ENCODE measurements at regions not wholly inside any gene's neighbourhood (a gene's known extent, or its start where the extent isn't known, plus 50 kb on each side); places are given as distances from the start of the nearest gene placed in this dataset.

DNA sequence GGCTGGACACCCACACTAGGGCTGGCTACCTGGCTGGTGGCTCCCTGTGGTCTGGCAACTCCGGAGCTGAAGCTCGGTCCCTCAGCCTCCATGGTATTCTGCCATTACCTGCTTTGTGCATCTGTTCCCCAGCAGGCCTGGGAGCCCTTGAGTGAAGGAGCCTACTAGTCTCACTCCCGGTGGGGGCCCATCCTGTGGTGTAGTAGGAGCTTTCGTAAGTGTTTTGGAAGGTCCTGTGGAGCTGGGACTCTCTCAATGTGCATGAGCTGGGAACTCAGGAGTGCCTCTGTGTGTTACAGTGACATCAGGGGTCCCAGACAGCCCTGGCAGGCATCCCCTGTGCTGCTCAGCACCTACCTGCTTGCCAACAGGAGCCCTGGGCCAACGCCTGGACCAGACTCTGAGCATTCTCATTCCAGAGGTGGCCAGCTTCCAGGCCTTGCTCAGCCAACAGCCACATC is 267.1 kb downstream of the GADD45G start:
- TF ChIP-seq, protein P1, sequence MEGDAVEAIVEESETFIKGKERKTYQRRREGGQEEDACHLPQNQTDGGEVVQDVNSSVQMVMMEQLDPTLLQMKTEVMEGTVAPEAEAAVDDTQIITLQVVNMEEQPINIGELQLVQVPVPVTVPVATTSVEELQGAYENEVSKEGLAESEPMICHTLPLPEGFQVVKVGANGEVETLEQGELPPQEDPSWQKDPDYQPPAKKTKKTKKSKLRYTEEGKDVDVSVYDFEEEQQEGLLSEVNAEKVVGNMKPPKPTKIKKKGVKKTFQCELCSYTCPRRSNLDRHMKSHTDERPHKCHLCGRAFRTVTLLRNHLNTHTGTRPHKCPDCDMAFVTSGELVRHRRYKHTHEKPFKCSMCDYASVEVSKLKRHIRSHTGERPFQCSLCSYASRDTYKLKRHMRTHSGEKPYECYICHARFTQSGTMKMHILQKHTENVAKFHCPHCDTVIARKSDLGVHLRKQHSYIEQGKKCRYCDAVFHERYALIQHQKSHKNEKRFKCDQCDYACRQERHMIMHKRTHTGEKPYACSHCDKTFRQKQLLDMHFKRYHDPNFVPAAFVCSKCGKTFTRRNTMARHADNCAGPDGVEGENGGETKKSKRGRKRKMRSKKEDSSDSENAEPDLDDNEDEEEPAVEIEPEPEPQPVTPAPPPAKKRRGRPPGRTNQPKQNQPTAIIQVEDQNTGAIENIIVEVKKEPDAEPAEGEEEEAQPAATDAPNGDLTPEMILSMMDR (IDR thresholded peaks at IDR 0.05; ENCODE audit: low read length), result no peak
- TF ChIP-seq EZH2 (optimal IDR thresholded peaks at IDR 0.05; ENCODE audit: low read depth, low read length) (no peak), EZH2phosphoT487 (IDR thresholded peaks at IDR 0.05; ENCODE audit: low read length) (no peak)
